Breast epithelium (tissue), 4 donors: ENCODE measurements at regions not wholly inside any gene's neighbourhood (a gene's known extent, or its start where the extent isn't known, plus 50 kb on each side); places are given as distances from the start of the nearest gene placed in this dataset.
A peak's percentile ranks its signal among the peaks of the same experiment; 100 is the strongest.

Experiments used
- DNase-seq, 2 donors: peaks; one replicate each; pipeline ENCODE4 v3.0.0-alpha.2; 2019; ENCODE audit warnings: low spot score in 2 of 2
- H3K27ac ChIP-seq, 2 donors: fragments of 200-600 bp; sonication (generic) in 1 of 2; one replicate each; pipeline ENCODE4 v1.5.1; 2016 to 2019; ENCODE audit warnings: mild to moderate bottlenecking in 1 of 2
- H3K27me3 ChIP-seq, 2 donors: fragments of 200-600 bp; sonication (generic) in 1 of 2; one replicate each; pipeline versions ENCODE4 v1.5.1 to v1.6.0; 2017 to 2019; ENCODE audit warnings: control low read depth in 1 of 2, mild to moderate bottlenecking in 1 of 2
- H3K36me3 ChIP-seq: fragments of 200-600 bp; one replicate; pipeline ENCODE4 v1.5.1; 2019
- H3K4me1 ChIP-seq, 2 donors: fragments of 200-600 bp; sonication (generic); one replicate each; pipeline ENCODE4 v1.5.1; 2016 to 2019; ENCODE audit warnings: control low read depth in 1 of 2
- H3K4me3 ChIP-seq, 3 donors: fragments of 200-600 bp; sonication (generic); 1 replicate in 2 of 3; 2 replicates in 1 of 3; pipeline ENCODE4 v1.5.1; 2016 to 2019; ENCODE audit warnings: mild to moderate bottlenecking in 3 of 3, moderate library complexity in 2 of 3
- H3K9me3 ChIP-seq, 2 donors: fragments of 200-600 bp; sonication (generic) in 1 of 2; one replicate each; pipeline ENCODE4 v1.5.1; 2016 to 2019; ENCODE audit warnings: control low read depth in 1 of 2
- POLR2A ChIP-seq: fragments of 450-650 bp; IDR thresholded peaks from one replicate; pipeline ENCODE4 v1.6.1; 2016; ENCODE audit warnings: antibody characterized with exemption, mild to moderate bottlenecking, moderate library complexity
- POLR2AphosphoS5 ChIP-seq, 3 donors: sonication (generic); formaldehyde crosslinking; IDR thresholded peaks; one replicate each; pipeline ENCODE4 v1.6.1; 2017; ENCODE audit warnings: antibody characterized with exemption in 3 of 3
- intact Hi-C: fragments of 100-400 bp; cut with DNase I; formaldehyde crosslinking; loops from one replicate; pipeline ENCODE4 v1.15.1; 2023; ENCODE audit warnings: low total_unique reads
- TF ChIP-seq, protein P1 (sequence below), 3 donors: fragments of 450-650 bp; IDR thresholded peaks; one replicate each; pipeline ENCODE4 v1.5.1; 2016 to 2017; ENCODE audit warnings: antibody characterized with exemption in 3 of 3, mild to moderate bottlenecking in 3 of 3, moderate library complexity in 3 of 3

DNA sequence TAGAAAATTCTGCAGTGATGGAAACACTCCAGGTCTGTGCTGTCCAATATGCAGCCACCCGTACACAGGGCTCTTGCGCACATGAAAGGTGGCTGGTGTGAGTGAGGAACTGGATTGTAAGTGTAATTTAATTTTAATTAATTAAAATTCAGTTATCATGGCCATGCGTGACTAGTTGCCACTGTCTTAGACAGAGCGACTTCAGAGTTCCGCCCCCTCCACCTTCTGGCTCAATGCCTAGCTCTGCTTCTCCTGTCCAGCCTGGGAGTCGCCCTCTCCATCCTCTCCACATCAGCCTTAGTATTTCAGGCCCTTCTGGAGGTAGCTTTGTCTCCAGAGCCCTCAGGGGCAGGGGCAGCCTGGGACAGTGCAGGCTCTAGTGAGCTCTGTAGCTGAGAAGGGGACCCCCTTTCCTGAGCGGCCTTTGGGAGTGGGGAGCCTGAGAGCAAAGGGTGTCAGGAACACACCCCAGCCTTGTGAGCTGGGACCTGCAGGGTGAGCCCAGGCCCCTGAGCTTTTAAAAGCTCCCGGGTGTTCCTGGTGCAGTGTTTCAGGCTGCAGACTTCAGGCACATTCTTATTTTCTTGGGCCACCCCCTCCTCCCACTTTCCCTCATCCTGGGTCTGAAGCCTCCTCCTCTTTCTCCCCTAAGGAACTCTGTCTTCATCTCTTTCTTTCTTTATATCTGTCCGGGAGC is 99.4 kb downstream of the IRF8 start:
- H3K9me3 ChIP-seq: no peaks in the 10 kb centered on the region
- no peak overlapping the region for H3K4me3 ChIP-seq
- no peaks in the 10 kb centered on the region for H3K36me3 ChIP-seq
- no peak overlapping the region for H3K27ac ChIP-seq
- intact Hi-C loops: no loop called here
- DNase-seq: peak in 1 of 2 donors; percentile 20
- H3K4me1 ChIP-seq: no peaks in the 10 kb centered on the region
- peaks cover 0 to 3% of the 10 kb centered on the region in 2 donors for H3K27me3 ChIP-seq
- TF ChIP-seq, protein P1, sequence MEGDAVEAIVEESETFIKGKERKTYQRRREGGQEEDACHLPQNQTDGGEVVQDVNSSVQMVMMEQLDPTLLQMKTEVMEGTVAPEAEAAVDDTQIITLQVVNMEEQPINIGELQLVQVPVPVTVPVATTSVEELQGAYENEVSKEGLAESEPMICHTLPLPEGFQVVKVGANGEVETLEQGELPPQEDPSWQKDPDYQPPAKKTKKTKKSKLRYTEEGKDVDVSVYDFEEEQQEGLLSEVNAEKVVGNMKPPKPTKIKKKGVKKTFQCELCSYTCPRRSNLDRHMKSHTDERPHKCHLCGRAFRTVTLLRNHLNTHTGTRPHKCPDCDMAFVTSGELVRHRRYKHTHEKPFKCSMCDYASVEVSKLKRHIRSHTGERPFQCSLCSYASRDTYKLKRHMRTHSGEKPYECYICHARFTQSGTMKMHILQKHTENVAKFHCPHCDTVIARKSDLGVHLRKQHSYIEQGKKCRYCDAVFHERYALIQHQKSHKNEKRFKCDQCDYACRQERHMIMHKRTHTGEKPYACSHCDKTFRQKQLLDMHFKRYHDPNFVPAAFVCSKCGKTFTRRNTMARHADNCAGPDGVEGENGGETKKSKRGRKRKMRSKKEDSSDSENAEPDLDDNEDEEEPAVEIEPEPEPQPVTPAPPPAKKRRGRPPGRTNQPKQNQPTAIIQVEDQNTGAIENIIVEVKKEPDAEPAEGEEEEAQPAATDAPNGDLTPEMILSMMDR (IDR thresholded peaks at IDR 0.05): no peak
- no peak for TF ChIP-seq POLR2A
- TF ChIP-seq POLR2AphosphoS5 (IDR thresholded peaks at IDR 0.05): no peak

DNA sequence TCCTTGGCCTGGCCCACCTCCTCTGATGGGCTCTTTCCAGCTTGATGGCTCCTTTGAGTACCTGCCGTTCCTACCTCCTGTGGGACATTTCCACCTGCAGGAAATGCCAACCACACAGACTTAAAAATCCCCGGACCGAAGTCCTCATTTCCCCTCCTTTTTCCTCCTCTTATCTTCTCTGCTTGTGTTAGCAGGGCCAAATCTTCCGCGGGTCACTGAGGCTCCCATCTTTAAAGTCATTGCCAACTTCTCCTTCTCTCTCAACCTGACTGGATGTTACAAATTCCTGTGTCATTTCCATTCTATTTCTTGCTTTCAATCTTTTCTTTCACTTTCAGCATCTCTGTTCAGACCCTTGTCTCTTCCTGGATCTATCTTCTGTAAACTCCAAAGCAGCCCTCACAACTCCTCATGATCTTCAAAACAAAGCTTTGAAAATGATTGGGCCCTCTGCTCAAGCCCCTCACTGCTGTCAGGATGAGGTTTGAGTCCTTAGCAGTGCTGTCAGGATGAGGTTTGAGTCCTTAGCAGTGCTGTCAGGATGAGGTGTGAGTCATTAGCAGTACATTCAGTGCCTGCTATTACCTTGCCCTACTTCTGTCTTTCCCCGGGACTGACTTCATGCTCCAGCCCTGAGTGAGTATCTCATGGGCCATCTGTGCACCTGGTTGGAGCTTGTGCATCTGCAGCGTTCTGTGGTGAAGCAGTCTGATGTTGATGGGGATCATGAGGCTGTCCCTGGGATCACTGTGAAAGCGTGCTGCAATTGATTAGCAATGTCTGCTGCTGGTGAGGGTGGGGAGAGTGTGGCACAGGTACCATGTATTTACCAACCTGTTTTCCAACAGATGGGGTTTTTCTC is 100.1 kb downstream of the IRF8 start:
- no peak for TF ChIP-seq POLR2A
- TF ChIP-seq, protein P1 (IDR thresholded peaks at IDR 0.05): no peak
- no peak for TF ChIP-seq POLR2AphosphoS5 (IDR thresholded peaks at IDR 0.05)
- Histone ChIP-seq H3K4me3 (no peak overlapping the region), H3K27ac (no peak overlapping the region), H3K4me1 (no peaks in the 10 kb centered on the region), H3K27me3 (peaks cover 0 to 3% of the 10 kb centered on the region in 2 donors), H3K36me3 (no peaks in the 10 kb centered on the region), H3K9me3 (no peaks in the 10 kb centered on the region)
- intact Hi-C loops: no loop called here
- no peak for DNase-seq

DNA sequence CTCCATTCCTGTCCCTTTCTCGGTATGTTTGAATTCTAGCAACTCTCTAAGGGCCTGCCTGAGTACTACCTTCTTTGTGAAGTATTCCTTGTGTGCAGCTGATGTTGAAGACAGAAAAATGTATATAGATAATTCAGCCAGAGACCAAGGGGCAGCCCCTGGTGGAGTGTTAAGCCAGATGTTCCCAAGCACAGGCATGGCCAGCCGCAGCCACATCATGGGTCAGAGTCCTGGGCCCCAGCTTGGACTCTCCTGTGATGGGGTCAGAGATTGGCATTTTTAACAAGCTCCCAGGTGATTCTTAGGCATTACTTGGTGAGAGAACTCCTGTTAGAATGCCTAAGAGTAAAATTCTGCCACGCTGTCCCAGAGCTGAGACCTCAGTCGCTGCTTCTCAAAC is 100.8 kb downstream of the IRF8 start:
- intact Hi-C loops: no loop called here
- H3K4me3 ChIP-seq: no peak overlapping the region

DNA sequence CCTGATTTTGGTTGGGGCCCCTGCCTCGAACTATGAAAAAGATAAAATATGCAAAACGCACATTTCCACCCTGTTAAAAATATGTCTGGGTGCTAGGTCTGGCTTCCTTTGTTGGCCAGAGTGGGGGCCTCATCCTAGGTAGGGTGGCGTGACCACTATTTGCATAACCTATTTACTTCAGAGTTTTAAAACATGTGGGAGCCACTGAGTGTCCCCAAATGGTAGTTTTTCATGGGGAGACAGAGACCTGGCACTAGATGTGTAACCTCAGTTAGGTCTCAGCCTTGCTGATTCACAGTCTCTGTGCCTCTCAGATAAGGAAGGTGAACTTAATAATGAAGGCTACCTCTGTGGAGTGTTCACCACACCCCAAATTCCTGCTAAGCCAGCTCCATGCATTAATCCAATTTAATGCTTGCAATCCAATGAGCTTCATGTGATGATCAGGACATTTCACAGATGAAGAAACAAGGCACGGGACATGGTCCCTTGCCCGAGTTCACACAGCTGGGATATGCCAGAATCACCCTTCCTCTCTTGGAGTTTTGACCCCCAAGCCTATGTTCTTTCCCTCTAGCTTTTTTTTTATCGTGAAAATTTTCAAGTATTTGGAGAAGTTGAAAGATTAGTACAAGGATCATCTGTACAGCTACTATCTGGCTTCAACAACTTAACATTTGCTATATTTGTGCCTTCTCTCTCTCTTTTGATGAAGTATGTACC is 103.4 kb downstream of the IRF8 start:
- DNase-seq: no peak
- no peaks in the 10 kb centered on the region for H3K4me1 ChIP-seq
- H3K27me3 ChIP-seq: peaks cover 0 to 3% of the 10 kb centered on the region in 2 donors
- no peaks in the 10 kb centered on the region for H3K36me3 ChIP-seq
- H3K9me3 ChIP-seq: no peaks in the 10 kb centered on the region
- H3K27ac ChIP-seq: no peak overlapping the region
- no peak overlapping the region for H3K4me3 ChIP-seq
- TF ChIP-seq POLR2AphosphoS5 (IDR thresholded peaks at IDR 0.05) (no peak), POLR2A (no peak)
- TF ChIP-seq, protein P1 (IDR thresholded peaks at IDR 0.05): no peak
- intact Hi-C loops: no loop called here

More for the DNA sequence above, 100.8 kb downstream of the IRF8 start:
- H3K27me3 ChIP-seq: peaks cover 0 to 3% of the 10 kb centered on the region in 2 donors
- no peak overlapping the region for H3K27ac ChIP-seq
- no peaks in the 10 kb centered on the region for H3K36me3 ChIP-seq
- no peaks in the 10 kb centered on the region for H3K9me3 ChIP-seq
- H3K4me1 ChIP-seq: no peaks in the 10 kb centered on the region
- DNase-seq: no peak
- TF ChIP-seq POLR2A (no peak), POLR2AphosphoS5 (IDR thresholded peaks at IDR 0.05) (no peak)
- TF ChIP-seq, protein P1 (IDR thresholded peaks at IDR 0.05): no peak
